HS-27A (cell line): ENCODE measurements at regions not wholly inside any gene's neighbourhood (a gene's known extent, or its start where the extent isn't known, plus 50 kb on each side); places are given as distances from the start of the nearest gene placed in this dataset.

Source experiments
- DNase-seq: peaks from one replicate; pipeline ENCODE4 v3.0.0-alpha.2; 2012; ENCODE audit warnings: low read depth, missing footprints

- DNase-seq = no peak
These were observed 458.6 kb downstream of the ZSWIM6 start for GRCh38 chr5:61790678-61791077.

- no peak for DNase-seq
These were observed 464.7 kb downstream of the ZSWIM6 start for GRCh38 chr5:61796773-61797172.

- DNase-seq = no peak
These were observed 468.4 kb downstream of the ZSWIM6 start for GRCh38 chr5:61800450-61800849.

- no peak for DNase-seq
These were observed 469.1 kb downstream of the ZSWIM6 start for GRCh38 chr5:61801174-61801573.

GRCh38 chr5:61802456-61802855 is 470.4 kb downstream of the ZSWIM6 start:
- DNase-seq = no peak

- peak; percentile 33 for DNase-seq
These were observed 473.0 kb downstream of the ZSWIM6 start for GRCh38 chr5:61805101-61805500.

- DNase-seq = no peak
These were observed 474.5 kb downstream of the ZSWIM6 start for GRCh38 chr5:61806491-61807020.

GRCh38 chr5:61808091-61808490 is 476.0 kb downstream of the ZSWIM6 start:
- no peak for DNase-seq

GRCh38 chr5:61808909-61809308 is 476.9 kb downstream of the ZSWIM6 start:
- DNase-seq = no peak

GRCh38 chr5:61809651-61810050 is 477.6 kb downstream of the ZSWIM6 start:
- no peak for DNase-seq

GRCh38 chr5:61811052-61811451 is 479.0 kb downstream of the ZSWIM6 start:
- DNase-seq = no peak

- DNase-seq = no peak
These were observed 481.3 kb downstream of the ZSWIM6 start for GRCh38 chr5:61813361-61813760.

- DNase-seq = no peak
These were observed 483.3 kb downstream of the ZSWIM6 start for GRCh38 chr5:61815339-61815738.

GRCh38 chr5:61816146-61816545 is 484.1 kb downstream of the ZSWIM6 start:
- no peak for DNase-seq

- no peak for DNase-seq
These were observed 484.8 kb downstream of the ZSWIM6 start for GRCh38 chr5:61816585-61817450.

GRCh38 chr5:61817472-61818326 is 485.6 kb downstream of the ZSWIM6 start:
- DNase-seq = no peak

GRCh38 chr5:61820836-61821235 is 485.2 kb upstream of the KIF2A start:
- DNase-seq = no peak

GRCh38 chr5:61821561-61821960 is 484.4 kb upstream of the KIF2A start:
- no peak for DNase-seq

- no peak for DNase-seq
These were observed 483.4 kb upstream of the KIF2A start for GRCh38 chr5:61822584-61822983.

GRCh38 chr5:61823065-61823464 is 482.9 kb upstream of the KIF2A start:
- DNase-seq = no peak

GRCh38 chr5:61823781-61824180 is 482.2 kb upstream of the KIF2A start:
- no peak for DNase-seq

GRCh38 chr5:61824396-61824795 is 481.6 kb upstream of the KIF2A start:
- no peak for DNase-seq

- no peak for DNase-seq
These were observed 478.5 kb upstream of the KIF2A start for GRCh38 chr5:61827445-61827975.
